ENCODE measurements at regions not wholly inside any gene's neighbourhood (a gene's known extent, or its start where the extent isn't known, plus 50 kb on each side); places are given as distances from the start of the nearest gene placed in this dataset.

- DNase-seq = no peak
Measured at GRCh38 chr10:94281654-94282053, 81.1 kb downstream of the NOC3L start.

- DNase-seq = no peak
Measured at GRCh38 chr10:94282369-94282768, 80.4 kb downstream of the NOC3L start.
